ENCODE measurements at regions not wholly inside any gene's neighbourhood (a gene's known extent, or its start where the extent isn't known, plus 50 kb on each side); places are given as distances from the start of the nearest gene placed in this dataset.

- no peak for DNase-seq (ENCODE audit: low read depth in 1 of 2, low spot score in 1 of 2)
- WGBS (ENCODE audit: missing lambda C conversion rate): 71% methylated on average over 2 of the region's 2 CpGs
Measured at GRCh38 chr9:92190536-92190790, 75.2 kb upstream of the SPTLC1 start.

DNA sequence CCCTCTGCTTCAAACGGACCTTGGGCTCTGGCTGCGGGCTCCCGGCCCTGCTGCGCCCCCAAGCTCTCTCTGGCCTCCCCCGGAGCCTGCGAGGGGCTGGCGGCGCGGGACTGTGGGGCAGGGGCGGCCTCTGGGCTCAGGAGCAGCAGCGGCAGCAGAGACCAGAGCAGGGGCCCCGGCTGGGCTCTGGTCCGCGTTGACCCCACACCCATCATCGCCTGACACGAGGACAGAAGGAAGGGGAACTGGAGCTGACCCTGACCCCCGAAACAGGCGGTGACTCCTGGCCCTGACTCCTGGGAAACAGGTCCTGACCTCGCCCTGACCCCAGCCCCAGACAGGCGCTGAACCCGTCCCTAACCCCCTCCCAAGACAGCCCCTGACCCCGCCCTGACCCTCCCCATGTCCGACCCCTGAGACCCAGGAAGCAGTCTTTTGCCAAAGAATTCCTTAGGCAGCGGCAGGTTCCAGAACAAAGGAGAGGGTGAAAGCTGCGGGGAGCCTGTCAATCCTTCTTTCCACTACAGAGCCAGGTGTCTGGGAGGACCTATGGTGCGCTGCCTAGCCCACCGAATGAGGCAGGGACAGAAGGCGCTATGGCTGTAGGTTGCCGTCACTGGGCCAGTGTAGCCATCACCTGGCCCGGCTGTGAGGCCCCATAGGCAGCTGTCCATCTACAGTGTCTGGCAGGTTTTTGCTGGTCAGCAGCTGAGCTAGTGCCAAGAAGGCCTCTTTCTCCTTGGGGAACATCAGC, 74.7 kb upstream of the SPTLC1 start:
- no peak overlapping the region for H3K4me2 ChIP-seq
- no peaks in the 10 kb centered on the region for H3K4me1 ChIP-seq
- ChIA-PET POLR2A (no interaction called here), CTCF (no interaction called here)
- 92% methylated on average over 22 of the region's 30 CpGs for WGBS (ENCODE audit: missing lambda C conversion rate)
- TF ChIP-seq CHD2 (IDR thresholded peaks at IDR 0.05; ENCODE audit: low read length, partially characterized antibody) (no peak), MYC (IDR thresholded peaks at IDR 0.05; ENCODE audit: borderline replicate concordance, low read length) (no peak), PBX3 (IDR thresholded peaks at IDR 0.05) (no peak), ZNF302 (CRISPR knock-in tag; IDR thresholded peaks at IDR 0.05) (no peak), ZC3H11A (IDR thresholded peaks at IDR 0.05) (no peak), HOXB13 (CRISPR knock-in tag; IDR thresholded peaks at IDR 0.05; ENCODE audit: low read depth) (no peak), FOSB (CRISPR knock-in tag; IDR thresholded peaks at IDR 0.05) (no peak), HEYL (CRISPR knock-in tag; IDR thresholded peaks at IDR 0.05) (no peak), NR3C1 (IDR thresholded peaks at IDR 0.05) (no peak), CBX2 (IDR thresholded peaks at IDR 0.05; ENCODE audit: borderline replicate concordance, low read depth) (no peak), PHF8 (IDR thresholded peaks at IDR 0.05; ENCODE audit: borderline replicate concordance, low read depth) (no peak)
- TF ChIP-seq, protein P1, sequence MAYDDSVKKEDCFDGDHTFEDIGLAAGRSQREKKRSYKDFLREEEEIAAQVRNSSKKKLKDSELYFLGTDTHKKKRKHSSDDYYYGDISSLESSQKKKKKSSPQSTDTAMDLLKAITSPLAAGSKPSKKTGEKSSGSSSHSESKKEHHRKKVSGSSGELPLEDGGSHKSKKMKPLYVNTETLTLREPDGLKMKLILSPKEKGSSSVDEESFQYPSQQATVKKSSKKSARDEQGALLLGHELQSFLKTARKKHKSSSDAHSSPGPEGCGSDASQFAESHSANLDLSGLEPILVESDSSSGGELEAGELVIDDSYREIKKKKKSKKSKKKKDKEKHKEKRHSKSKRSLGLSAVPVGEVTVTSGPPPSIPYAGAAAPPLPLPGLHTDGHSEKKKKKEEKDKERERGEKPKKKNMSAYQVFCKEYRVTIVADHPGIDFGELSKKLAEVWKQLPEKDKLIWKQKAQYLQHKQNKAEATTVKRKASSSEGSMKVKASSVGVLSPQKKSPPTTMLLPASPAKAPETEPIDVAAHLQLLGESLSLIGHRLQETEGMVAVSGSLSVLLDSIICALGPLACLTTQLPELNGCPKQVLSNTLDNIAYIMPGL (CRISPR knock-in tag; IDR thresholded peaks at IDR 0.05; ENCODE audit: borderline replicate concordance): no peak
- ATAC-seq: no peak
- DNase-seq (ENCODE audit: low read depth in 1 of 2, low spot score in 1 of 2): no peak
- no peak overlapping the region for H3K4me3 ChIP-seq
- H3K27ac ChIP-seq: no peak overlapping the region
- FAIRE-seq: no peak
- no peaks in the 10 kb centered on the region for H3K9me3 ChIP-seq

More at GRCh38 chr9:92190536-92190790, 75.2 kb upstream of the SPTLC1 start:
- CTCF ChIA-PET: no interaction called here
- POLR2A ChIA-PET: no interaction called here
- Histone ChIP-seq H3K4me2 (no peak overlapping the region), H3K4me3 (no peak overlapping the region), H3K27ac (no peak overlapping the region), H3K9me3 (no peaks in the 10 kb centered on the region), H3K4me1 (no peaks in the 10 kb centered on the region)
- ATAC-seq (no peak), FAIRE-seq (no peak)
- TF ChIP-seq RFX5 (IDR thresholded peaks at IDR 0.05): no peak
- no peak for TF ChIP-seq CHD4 (IDR thresholded peaks at IDR 0.05; ENCODE audit: borderline replicate concordance)
- TF ChIP-seq ZFP36 (IDR thresholded peaks at IDR 0.05; ENCODE audit: borderline replicate concordance, partially characterized antibody): no peak
- no peak for TF ChIP-seq MAFK (IDR thresholded peaks at IDR 0.05; ENCODE audit: partially characterized antibody)
- no peak for TF ChIP-seq RARB (CRISPR knock-in tag; IDR thresholded peaks at IDR 0.05)
- no peak for TF ChIP-seq CBX8 (IDR thresholded peaks at IDR 0.05)

DNA sequence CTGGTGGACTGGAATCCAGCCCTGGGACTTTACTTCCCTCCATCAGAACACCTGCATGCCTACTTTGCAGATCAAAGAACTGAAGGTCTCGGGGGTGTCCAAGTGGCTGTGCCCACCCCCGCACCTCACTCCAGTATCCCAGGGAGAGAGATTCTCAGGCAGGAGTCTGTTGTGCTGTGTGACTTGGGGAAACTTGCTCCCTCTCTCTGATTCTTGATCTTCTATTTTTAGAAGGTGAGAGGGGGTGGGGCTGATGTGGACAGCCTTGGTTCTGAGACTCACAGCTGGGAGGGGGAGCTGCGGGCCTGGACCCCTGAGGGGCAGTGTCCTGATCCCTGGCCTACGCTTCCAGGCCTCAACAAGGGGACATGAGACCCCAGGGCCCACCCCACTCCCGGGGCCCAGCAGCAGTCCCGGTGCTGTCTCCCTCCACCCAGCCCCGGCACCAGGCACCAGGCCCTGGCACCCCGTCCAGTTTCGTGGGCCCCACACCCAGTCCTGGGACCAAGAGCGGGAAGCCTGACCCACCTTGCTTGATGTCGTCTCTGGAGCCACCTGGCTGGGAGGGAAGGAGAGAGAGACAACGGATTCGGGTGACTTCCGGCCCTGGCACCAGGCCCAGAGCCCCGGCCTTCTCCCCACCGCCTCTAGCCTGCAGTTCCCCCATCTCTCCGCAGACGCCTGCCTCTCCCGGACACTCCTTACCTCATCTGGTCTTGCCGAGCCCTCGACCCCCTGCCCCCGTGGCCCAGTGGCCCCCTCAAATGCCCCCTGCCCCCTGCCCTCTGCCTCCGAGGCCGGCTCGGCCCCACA, 74.0 kb upstream of the SPTLC1 start:
- Histone ChIP-seq H3K9me3 (no peaks in the 10 kb centered on the region), H3K27ac (no peak overlapping the region), H3K4me2 (no peak overlapping the region), H3K4me3 (no peak overlapping the region), H3K4me1 (no peaks in the 10 kb centered on the region)
- DNase-seq (ENCODE audit: low read depth in 1 of 2, low spot score in 1 of 2) (no peak), ATAC-seq (no peak), FAIRE-seq (no peak)
- POLR2A ChIA-PET: no interaction called here
- CTCF ChIA-PET: interaction anchor here (1.8 kb wide), 1 partner anchor 51 kb away, joined by 5 read pairs; no protein-coding TSS in a partner anchor
- WGBS (ENCODE audit: missing lambda C conversion rate): 80% methylated on average over 14 of the region's 25 CpGs
- TF ChIP-seq CHD2 (IDR thresholded peaks at IDR 0.05; ENCODE audit: low read length, partially characterized antibody): no peak
- no peak for TF ChIP-seq TFCP2L1 (CRISPR knock-in tag; IDR thresholded peaks at IDR 0.05)
- TF ChIP-seq HDAC2 (IDR thresholded peaks at IDR 0.05): no peak
- TF ChIP-seq HOXA7 (CRISPR knock-in tag; IDR thresholded peaks at IDR 0.05): no peak
- TF ChIP-seq KDM5A (IDR thresholded peaks at IDR 0.05): no peak
- no peak for TF ChIP-seq GATA3 (IDR thresholded peaks at IDR 0.05; ENCODE audit: borderline replicate concordance)
- no peak for TF ChIP-seq JUNB (IDR thresholded peaks at IDR 0.05)
- no peak for TF ChIP-seq HOXB5 (CRISPR knock-in tag; IDR thresholded peaks at IDR 0.05)
- TF ChIP-seq, protein P1 (CRISPR knock-in tag; IDR thresholded peaks at IDR 0.05; ENCODE audit: borderline replicate concordance): no peak
- TF ChIP-seq EHMT2 (IDR thresholded peaks at IDR 0.05; ENCODE audit: low read depth): no peak
- TF ChIP-seq, protein P2, sequence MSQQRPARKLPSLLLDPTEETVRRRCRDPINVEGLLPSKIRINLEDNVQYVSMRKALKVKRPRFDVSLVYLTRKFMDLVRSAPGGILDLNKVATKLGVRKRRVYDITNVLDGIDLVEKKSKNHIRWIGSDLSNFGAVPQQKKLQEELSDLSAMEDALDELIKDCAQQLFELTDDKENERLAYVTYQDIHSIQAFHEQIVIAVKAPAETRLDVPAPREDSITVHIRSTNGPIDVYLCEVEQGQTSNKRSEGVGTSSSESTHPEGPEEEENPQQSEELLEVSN (IDR thresholded peaks at IDR 0.05; ENCODE audit: borderline replicate concordance, low read depth): no peak
- no peak for TF ChIP-seq POLR2AphosphoS2 (conservative IDR thresholded peaks at IDR 0.05; ENCODE audit: low read length)
- TF ChIP-seq, protein P3, sequence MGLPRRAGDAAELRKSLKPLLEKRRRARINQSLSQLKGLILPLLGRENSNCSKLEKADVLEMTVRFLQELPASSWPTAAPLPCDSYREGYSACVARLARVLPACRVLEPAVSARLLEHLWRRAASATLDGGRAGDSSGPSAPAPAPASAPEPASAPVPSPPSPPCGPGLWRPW (IDR thresholded peaks at IDR 0.05): no peak
